DND-41 (cell line): ENCODE measurements at regions not wholly inside any gene's neighbourhood (a gene's known extent, or its start where the extent isn't known, plus 50 kb on each side); places are given as distances from the start of the nearest gene placed in this dataset.

Source experiments
- ATAC-seq: fragments of 200-7000 bp; cut with Tn5 transposase; 3 replicates; pipeline ENCODE4 v1.9.1; 2021; ENCODE audit warnings: low read depth; ENCODE audit not compliant: insufficient read depth
- DNase-seq: peaks from one replicate; pipeline ENCODE4 v3.0.0-alpha.2; 2020
- H2AFZ ChIP-seq: 2 replicates; pipeline ENCODE4 v1.6.0; 2012; ENCODE audit warnings: low read depth, low read length
- H3K27ac ChIP-seq: 2 replicates; pipeline ENCODE4 v1.5.1; 2012; ENCODE audit warnings: low read length, inconsistent platforms
- H3K27me3 ChIP-seq: fragments of 200-600 bp; sonication (generic); 2 replicates; pipeline ENCODE4 v1.6.0; 2012; ENCODE audit warnings: low read length, mild to moderate bottlenecking, inconsistent platforms; ENCODE audit not compliant: insufficient read depth, poor library complexity
- H3K36me3 ChIP-seq: 2 replicates; pipeline ENCODE4 v1.5.1; 2012; ENCODE audit warnings: low read length, inconsistent platforms; ENCODE audit not compliant: insufficient read depth
- H3K4me1 ChIP-seq: 2 replicates; pipeline ENCODE4 v1.5.1; 2012; ENCODE audit warnings: mild to moderate bottlenecking, low read length; ENCODE audit not compliant: insufficient read depth
- H3K4me2 ChIP-seq: 2 replicates; pipeline ENCODE4 v1.6.0; 2012; ENCODE audit warnings: mild to moderate bottlenecking, moderate library complexity, low read length, inconsistent platforms; ENCODE audit not compliant: insufficient read depth
- H3K4me3 ChIP-seq, 2 experiments: fragments of 200-600 bp in 1 of 2; shearing (Covaris generic) in 1 of 2; 2 replicates each; pipeline ENCODE4 v1.5.1; 2012 to 2016; ENCODE audit warnings: inconsistent platforms in 2 of 2, low read length in 2 of 2, mild to moderate bottlenecking in 2 of 2, low read depth in 1 of 2, moderate library complexity in 1 of 2
- H3K79me2 ChIP-seq: 2 replicates; pipeline ENCODE4 v1.6.0; 2012; ENCODE audit warnings: low read length, inconsistent platforms; ENCODE audit not compliant: insufficient read depth
- H3K9ac ChIP-seq: 2 replicates; pipeline ENCODE4 v1.6.0; 2012; ENCODE audit warnings: low read depth, mild to moderate bottlenecking, inconsistent platforms, low read length, moderate library complexity
- H3K9me3 ChIP-seq: 2 replicates; pipeline ENCODE4 v1.5.1; 2012; ENCODE audit warnings: low read length, moderate library complexity, mild to moderate bottlenecking, inconsistent platforms; ENCODE audit not compliant: insufficient read depth, severe bottlenecking
- H4K20me1 ChIP-seq: 2 replicates; pipeline ENCODE4 v1.6.0; 2012; ENCODE audit warnings: low read length; ENCODE audit not compliant: insufficient read depth
- EZH2 ChIP-seq: IDR thresholded peaks from 3 replicates; pipeline ENCODE4 v1.6.1; 2012; ENCODE audit warnings: borderline replicate concordance, low read depth, mild to moderate bottlenecking, moderate library complexity, low read length, inconsistent platforms; ENCODE audit not compliant: severe bottlenecking
- TF ChIP-seq, protein P1 (sequence below): IDR thresholded peaks from 2 replicates; pipeline ENCODE4 v1.5.1; 2012; ENCODE audit warnings: borderline replicate concordance, low read length, moderate library complexity, mild to moderate bottlenecking; ENCODE audit not compliant: poor library complexity, severe bottlenecking; ENCODE audit errors: extremely low read depth

DNA sequence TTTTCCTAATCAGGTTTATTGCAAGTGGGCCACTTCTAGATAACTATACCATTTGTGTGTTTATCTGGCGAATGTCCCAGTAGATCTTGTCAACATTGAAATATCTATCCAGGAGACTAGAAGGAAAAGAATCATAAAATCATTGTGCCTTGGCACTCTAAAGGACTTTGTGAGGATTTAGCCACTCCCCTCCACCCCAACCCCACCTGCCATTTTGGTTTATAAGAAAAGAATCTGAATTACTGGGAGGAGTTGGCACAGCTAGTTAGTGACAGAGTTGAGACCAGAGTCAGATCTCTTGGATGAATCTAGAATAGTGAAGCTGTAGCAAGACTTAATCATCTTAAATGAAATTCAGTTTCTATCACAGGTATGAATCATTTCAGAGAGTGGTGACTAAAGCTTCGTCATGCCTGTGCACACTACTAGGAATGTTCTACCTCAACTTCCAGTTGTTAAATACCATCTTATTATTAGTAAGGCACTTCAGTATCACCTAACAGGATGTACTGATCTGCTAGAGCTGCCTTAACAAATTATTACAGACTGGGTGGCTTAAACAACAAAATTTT, 212.7 kb upstream of the SLC14A2 start:
- Histone ChIP-seq H3K4me2 (no peak overlapping the region), H3K9me3 (no peaks in the 10 kb centered on the region), H3K27ac (no peak overlapping the region), H2AFZ (no peak overlapping the region), H4K20me1 (no peaks in the 10 kb centered on the region), H3K4me1 (no peaks in the 10 kb centered on the region), H3K9ac (no peak overlapping the region), H3K36me3 (no peaks in the 10 kb centered on the region), H3K79me2 (no peaks in the 10 kb centered on the region), H3K27me3 (peaks cover 6% of the 10 kb centered on the region), H3K4me3 (no peak overlapping the region)
- no peak for TF ChIP-seq EZH2
- TF ChIP-seq, protein P1, sequence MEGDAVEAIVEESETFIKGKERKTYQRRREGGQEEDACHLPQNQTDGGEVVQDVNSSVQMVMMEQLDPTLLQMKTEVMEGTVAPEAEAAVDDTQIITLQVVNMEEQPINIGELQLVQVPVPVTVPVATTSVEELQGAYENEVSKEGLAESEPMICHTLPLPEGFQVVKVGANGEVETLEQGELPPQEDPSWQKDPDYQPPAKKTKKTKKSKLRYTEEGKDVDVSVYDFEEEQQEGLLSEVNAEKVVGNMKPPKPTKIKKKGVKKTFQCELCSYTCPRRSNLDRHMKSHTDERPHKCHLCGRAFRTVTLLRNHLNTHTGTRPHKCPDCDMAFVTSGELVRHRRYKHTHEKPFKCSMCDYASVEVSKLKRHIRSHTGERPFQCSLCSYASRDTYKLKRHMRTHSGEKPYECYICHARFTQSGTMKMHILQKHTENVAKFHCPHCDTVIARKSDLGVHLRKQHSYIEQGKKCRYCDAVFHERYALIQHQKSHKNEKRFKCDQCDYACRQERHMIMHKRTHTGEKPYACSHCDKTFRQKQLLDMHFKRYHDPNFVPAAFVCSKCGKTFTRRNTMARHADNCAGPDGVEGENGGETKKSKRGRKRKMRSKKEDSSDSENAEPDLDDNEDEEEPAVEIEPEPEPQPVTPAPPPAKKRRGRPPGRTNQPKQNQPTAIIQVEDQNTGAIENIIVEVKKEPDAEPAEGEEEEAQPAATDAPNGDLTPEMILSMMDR = no peak
- ATAC-seq = no peak
- DNase-seq = no peak

- Histone ChIP-seq H3K36me3 (no peaks in the 10 kb centered on the region), H3K9me3 (no peaks in the 10 kb centered on the region), H3K79me2 (no peaks in the 10 kb centered on the region), H3K9ac (no peak overlapping the region), H3K4me2 (no peak overlapping the region), H3K4me3 (no peak overlapping the region), H3K4me1 (no peaks in the 10 kb centered on the region), H3K27me3 (peaks cover 6% of the 10 kb centered on the region), H4K20me1 (no peaks in the 10 kb centered on the region), H2AFZ (no peak overlapping the region), H3K27ac (no peak overlapping the region)
- no peak for TF ChIP-seq EZH2
- TF ChIP-seq, protein P1 = no peak
- DNase-seq = no peak
- ATAC-seq = no peak
Observed at GRCh38 chr18:45403341-45404049, 211.8 kb upstream of the SLC14A2 start.

- no peak overlapping the region for H3K4me2 ChIP-seq
- TF ChIP-seq EZH2 = no peak
- TF ChIP-seq, protein P1 = no peak
- no peak for ATAC-seq
- H4K20me1 ChIP-seq = no peaks in the 10 kb centered on the region
- peaks cover 3% of the 10 kb centered on the region for H3K27me3 ChIP-seq
- H2AFZ ChIP-seq = no peak overlapping the region
- H3K4me3 ChIP-seq = no peak overlapping the region
- H3K79me2 ChIP-seq = no peaks in the 10 kb centered on the region
- H3K9me3 ChIP-seq = no peaks in the 10 kb centered on the region
- no peaks in the 10 kb centered on the region for H3K4me1 ChIP-seq
- no peak overlapping the region for H3K27ac ChIP-seq
- DNase-seq = no peak
- H3K9ac ChIP-seq = no peak overlapping the region
- H3K36me3 ChIP-seq = no peaks in the 10 kb centered on the region
Observed at GRCh38 chr18:45408218-45408617, 207.1 kb upstream of the SLC14A2 start.
